ENCODE measurements at regions not wholly inside any gene's neighbourhood (a gene's known extent, or its start where the extent isn't known, plus 50 kb on each side); places are given as distances from the start of the nearest gene placed in this dataset.
"Not testable (repeated sequence)": the region's sequence is repeated elsewhere in the genome, so short reads cannot be mapped to it uniquely, and the experiment has no call there.

DNA sequence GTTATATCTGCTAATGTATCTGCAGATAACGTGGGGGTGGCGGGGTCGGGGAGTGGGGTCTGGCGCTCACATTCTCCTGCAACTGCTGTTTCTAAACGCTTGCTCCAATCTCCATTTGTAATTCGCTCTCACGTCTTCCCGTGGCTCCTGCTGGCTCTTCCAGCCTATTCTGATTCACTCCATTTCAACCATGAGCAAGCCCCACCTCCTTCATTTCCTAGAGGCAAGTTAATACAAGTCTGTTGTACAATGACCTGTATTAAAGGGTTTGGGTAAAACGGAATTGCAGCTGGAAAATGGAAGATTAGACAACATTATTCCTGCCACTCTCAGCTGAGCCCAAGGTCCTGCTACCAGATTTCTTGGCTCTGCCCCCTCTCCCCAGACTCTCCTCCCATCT, 132.3 kb downstream of the CSNK2A3 start:
- DNase-seq (ENCODE audit: low read depth), result no peak

DNA sequence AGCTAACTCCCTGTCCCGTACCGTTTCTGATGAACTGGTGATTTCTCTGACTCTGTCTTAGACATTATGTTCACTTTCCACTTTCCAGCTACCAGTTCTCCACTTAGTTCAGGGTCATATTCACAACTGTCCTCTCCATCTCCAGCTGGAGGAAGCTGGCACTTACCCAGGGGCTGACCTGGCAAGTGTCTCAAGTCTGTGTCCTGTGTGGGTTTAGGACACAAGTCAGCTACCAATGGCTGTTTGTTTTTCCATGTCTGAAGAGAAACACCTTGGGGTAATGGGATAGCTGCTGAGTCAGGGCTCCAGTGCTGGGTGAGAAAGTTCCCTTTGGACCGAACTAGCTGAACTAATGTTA, 134.4 kb downstream of the CSNK2A3 start:
- DNase-seq (ENCODE audit: low read depth), result no peak

DNA sequence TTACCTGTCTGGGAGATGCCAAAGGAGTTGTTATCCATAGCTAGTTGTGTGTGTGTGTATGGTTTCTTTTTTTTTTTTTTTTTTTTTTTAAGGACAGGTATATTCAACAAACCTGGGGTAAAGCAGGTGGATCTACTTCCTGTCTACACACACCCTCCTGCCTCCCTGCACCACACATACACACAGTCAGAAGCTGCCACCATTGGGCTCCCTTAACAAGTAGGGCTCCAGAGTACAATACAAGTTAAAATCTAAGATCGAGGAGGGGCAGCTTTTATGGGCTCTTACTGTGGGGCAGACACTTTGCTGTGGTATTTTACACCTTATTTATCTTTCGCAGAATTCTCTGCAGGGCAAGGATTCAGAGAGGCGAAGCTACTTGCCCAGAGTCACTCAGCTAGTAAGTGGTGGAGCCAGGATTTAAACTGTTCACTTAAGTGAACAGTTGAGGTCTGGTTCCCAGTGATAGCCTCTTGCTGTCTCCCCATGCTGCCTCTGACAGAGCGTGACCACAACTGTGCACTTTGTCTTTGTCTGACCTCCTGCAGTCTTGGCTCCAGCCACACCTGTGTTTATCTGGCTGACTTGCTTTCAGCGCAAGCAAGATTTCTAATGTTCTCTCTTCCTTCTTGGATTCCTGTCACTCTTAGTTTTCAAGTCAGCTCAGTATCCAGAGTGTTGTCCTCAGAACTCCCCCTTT, 135.0 kb downstream of the CSNK2A3 start:
- DNase-seq (ENCODE audit: low read depth), result no peak

GRCh38 chr11:11217289-11217928, 135.6 kb downstream of the CSNK2A3 start:
- no peak for DNase-seq (ENCODE audit: low read depth)

DNA sequence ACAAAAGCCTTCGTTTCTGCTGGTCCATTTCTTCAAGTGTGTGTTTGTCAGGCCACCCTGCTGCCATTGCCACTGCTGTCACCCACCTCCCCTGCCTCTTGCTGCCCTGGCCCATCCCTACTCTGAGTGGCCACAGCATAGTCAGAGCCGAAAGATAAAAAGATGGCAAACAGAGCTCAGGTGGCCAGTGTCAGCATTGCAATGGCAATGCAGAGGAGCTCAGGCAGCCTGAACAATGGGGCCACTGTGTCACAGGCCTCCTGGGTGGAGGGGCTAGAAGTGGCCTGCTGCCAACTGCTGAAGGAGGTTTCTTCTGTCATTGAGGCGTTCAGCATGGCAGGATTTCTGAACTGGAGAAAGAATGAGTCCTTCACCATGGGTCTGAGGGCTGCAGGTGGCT, 137.1 kb downstream of the CSNK2A3 start:
- DNase-seq (ENCODE audit: low read depth), result no peak

GRCh38 chr11:11215058-11215815, 137.8 kb downstream of the CSNK2A3 start:
- no peak for DNase-seq (ENCODE audit: low read depth)

DNA sequence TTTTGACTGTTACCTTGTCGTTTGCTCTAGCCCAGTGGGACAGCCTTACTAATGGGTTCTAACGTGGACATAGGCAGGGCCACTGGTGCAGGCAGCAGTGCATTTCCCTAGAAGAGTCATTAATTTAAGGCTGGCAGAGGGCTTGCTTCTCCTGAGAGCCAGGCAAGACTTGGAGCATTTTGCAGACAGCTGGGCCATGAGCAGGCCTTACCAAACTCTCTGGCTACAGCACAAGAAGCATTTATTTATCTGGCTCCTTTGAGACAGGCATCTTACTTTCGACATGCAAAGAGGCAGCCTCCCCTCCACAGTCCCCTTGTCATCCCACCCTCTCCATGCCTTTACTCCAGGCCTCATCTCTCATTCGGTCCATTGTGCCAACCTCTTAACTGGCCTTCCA, 139.9 kb downstream of the CSNK2A3 start:
- DNase-seq (ENCODE audit: low read depth), result no peak

GRCh38 chr11:11211888-11212287, 141.2 kb downstream of the CSNK2A3 start:
- DNase-seq (ENCODE audit: low read depth), result no peak

DNA sequence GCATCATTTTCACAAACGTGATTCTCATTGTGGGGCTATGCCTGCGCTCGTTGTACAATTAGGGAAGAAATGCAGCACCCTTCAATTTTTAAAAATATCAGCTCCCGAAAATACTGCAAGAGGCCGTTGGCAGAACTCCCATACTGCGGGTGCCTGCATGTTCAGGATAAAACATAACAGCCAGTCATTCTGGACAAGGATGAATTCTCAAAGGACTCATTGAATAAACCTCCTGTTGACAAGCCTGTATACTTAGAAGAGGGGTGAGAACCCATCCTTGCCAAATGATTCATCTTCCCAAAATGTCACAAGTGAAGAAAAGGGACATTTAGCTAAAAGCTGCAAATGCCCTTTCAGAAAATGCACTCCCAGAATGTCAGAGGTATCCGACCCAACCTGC, 141.9 kb downstream of the CSNK2A3 start:
- DNase-seq (ENCODE audit: low read depth), result no peak

DNA sequence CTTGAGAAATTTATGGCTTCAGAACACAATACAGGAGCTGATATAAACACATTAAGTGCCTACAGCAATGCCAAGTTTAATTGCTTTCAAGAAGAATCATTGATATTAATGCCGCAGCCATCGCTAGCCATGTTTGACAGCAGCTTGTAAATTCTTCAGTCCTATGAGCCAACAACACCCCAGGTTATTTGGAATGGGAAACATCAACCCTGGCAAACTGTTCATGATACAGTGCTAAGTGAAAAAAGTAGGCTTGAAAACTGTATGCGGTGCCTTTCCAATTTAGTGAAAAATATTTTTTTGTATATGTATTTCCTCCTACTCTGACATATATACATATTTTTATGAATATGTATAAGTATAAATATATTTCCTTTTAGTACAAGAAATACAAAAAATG, 142.6 kb downstream of the CSNK2A3 start:
- no peak for DNase-seq (ENCODE audit: low read depth)

DNA sequence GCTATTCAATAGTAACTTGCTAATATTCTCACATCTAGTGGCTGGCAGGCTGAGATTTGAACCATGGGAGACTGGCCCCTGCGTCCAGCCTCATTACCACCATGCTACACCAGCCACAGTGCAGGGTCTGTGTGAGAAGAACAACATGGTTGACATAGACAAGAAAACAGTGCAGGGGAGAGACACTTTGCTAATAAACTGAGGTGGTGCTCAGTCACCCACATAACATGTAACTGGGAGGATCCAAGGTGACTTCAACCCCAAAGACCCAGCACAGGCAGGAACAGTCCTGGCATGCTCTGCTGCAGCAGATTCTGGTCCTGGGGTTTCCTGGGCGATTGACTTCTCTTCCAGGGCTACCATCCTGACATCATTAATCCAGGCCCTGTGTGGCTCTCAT, 143.1 kb downstream of the CSNK2A3 start:
- DNase-seq (ENCODE audit: low read depth), result no peak

- no peak for DNase-seq (ENCODE audit: low read depth)
Observed at GRCh38 chr11:11208994-11209393, 144.1 kb downstream of the CSNK2A3 start.

DNA sequence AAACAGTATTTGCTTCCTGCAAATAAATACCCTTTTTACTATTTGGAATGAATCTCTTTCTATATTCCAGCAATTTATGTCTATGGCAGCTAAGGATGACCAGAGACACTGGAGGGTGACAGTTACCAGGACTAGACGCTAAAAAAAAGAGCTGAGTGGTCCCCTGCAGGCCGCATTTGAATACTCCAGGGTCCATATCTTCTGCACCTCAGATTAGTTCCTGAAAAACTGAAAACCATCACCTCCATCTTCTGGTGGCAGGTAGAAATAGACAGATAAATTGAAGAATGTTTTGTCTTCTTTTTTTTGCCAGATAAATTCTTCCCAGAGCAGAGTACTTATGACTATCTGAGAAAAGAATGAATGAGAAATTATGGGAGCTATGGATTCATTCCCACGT, 145.6 kb downstream of the CSNK2A3 start:
- no peak for DNase-seq (ENCODE audit: low read depth)

DNA sequence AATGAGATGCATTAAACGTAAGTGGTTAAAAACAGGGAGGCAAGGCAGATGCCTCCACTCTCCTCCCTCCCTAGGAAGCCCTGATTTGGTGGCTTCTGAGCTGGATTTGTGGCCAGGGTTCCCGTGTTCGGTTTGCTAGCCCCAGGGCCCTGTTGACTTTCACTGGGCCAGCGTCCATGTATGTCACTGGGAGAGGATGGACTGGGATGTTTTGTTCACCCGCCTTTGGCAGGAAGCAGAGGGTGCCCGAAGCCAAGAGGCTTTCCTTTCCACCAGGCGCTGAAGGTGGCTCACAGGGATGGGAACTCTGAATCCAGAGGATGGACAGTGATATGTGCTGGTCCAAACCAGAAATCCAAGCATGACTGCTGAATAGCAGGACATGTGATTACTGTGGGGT, 146.6 kb downstream of the CSNK2A3 start:
- DNase-seq (ENCODE audit: low read depth), result no peak

DNA sequence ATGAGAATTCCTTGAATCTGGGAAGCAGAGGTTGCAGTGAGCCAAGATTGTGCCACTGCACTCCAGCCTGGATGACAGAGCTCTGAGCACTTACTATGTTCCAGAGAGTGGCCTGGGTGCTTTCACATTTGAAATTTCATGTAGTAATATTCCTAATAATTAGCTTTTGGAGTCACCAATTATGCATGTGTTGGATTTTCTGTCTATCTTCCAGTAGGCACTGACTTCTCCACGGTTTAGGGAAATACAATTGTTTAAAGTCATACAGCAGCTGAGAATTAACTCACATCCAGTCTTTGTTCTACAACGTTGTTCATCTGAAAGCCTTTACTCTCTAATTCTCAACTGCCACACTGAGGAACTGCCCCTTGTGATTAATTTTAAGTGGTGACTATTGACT, 150.2 kb downstream of the CSNK2A3 start:
- DNase-seq (ENCODE audit: low read depth), result no peak

DNA sequence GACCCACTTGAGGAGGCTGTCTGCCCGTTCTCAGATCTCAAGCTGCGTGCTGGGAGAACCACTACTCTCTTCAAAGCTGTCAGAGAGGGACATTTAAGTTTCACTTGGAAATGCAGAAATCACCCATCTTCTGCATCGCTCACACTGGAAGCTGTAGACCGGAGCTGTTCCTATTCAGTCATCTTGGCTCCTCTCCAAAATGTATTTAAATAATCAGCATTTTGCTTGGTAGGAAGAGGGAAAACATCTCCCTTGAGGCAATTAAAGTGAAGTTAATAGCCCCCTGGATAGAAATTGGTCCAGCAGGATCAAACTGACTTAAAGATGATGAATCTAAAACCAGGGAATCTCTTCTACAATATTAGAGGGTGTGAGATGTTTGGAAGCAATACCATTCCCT, 151.7 kb downstream of the CSNK2A3 start:
- DNase-seq (ENCODE audit: low read depth), result not testable (repeated sequence)

DNA sequence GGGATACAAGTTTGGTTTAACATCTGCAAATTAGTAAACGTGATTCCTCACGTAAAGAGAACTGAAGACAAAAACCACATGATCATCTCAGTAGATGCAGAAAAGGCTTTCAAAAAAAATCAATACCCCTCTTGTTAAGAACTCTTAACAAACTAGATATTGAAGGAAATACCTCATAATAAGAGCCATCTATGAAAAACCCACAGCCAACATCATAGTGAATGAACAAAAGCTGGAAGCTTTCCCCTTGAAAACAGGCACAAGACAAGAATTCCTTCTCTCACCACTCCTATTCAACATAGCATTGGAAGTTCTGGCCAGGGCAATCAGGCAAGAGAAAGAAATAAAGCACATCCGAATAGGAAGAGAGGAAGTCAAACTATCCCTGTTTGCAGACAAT, 160.5 kb downstream of the CSNK2A3 start:
- no peak for DNase-seq (ENCODE audit: low read depth)

DNA sequence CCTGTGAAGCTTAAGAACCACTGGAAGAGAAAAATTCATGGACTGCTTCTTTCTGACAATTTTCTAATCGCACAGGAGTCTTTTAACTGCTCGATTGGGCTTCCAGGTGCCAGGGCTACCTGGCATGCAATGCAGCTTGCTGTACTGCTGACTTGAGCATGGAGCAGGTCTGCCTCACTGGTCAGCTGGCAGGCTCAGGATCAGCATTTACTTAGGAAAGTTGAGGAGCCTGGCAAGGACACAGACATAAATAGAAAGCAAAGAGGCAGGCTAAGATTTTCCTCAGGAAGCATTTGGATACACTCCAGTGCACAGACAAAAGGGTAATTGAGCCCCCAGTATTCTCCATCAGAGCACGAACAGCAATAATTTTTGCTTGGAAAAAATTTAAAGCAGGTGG, 163.5 kb downstream of the CSNK2A3 start:
- DNase-seq (ENCODE audit: low read depth), result no peak

- DNase-seq (ENCODE audit: low read depth), result peak; percentile 9
Observed at GRCh38 chr11:11186249-11186648, 166.8 kb downstream of the CSNK2A3 start.

DNA sequence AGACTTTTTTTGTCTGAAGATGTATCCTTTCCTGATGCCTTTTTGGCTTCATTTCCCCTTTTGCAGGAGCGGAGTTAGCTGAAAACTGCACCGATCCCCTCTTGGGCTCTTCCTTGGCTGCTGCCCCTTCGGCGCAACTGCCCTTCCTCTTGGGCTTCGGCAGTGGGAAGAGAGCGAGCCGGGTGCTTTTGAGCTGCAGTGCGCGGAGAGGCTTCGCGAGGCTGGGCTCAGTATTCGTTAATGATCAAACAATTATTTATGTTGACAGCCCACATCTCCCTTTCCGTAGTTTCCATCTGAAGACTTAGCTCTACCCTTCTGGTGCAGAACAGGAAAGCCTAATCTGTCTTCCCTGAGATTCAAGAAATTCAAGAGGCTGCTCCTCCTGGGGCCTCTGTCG, 170.8 kb downstream of the CSNK2A3 start:
- no peak for DNase-seq (ENCODE audit: low read depth)

GRCh38 chr11:11178671-11179638, 174.1 kb downstream of the CSNK2A3 start:
- peak; percentile 76 for DNase-seq (ENCODE audit: low read depth)

DNA sequence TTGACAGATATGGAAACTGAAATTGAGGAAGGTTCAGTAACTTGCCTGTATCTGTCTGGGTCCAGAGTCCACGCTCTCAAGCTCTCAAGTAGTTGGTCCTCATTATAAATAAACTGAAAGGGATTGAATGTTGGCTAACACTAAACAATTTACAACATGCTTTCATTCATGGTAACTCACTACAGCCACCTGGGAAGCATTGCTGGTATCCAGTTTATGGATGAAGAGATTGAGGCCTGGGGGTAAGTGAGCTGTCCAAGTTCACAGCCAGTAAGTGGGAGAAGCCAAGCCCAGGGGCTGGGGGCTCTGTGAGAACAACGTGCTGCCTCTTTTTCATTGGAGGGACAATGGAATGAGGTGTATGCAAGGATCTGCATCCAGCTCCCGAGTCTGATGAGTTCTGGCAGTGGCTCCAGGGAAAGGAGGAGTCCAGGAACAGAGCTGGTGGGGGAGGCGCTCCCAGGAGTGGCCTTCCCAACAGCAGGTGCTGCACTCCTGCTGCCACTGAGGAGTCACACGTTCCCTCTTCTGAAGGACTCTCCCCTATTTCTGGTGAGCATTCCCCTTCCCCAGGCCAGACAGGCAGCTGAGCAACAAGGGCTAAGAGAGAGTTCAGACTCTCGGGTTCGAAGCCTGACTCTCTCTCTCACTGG, 175.8 kb downstream of the CSNK2A3 start:
- no peak for DNase-seq (ENCODE audit: low read depth)
